ENCODE measurements at regions not wholly inside any gene's neighbourhood (a gene's known extent, or its start where the extent isn't known, plus 50 kb on each side); places are given as distances from the start of the nearest gene placed in this dataset.
"Not testable (repeated sequence)": the region's sequence is repeated elsewhere in the genome, so short reads cannot be mapped to it uniquely, and the experiment has no call there.

GRCh38 chr4:100340512-100341485 is 150.5 kb upstream of the DDIT4L start:
- 83% methylated on average over 2 of the region's 4 CpGs for WGBS (ENCODE audit: insufficient coverage)

GRCh38 chr4:100339870-100340269 is 149.6 kb upstream of the DDIT4L start:
- peaks cover 3 to 9% (median 4%) of the 10 kb centered on the region in 3 donors for H3K9me3 Mint-ChIP-seq
- Histone ChIP-seq H3K4me3 (ENCODE audit: control insufficient read depth in 1 of 2, extremely low read depth in 1 of 2, low read length in 1 of 2) (no peak overlapping the region), H3K27me3 (replicated peaks in 1 of 2; ENCODE audit: control insufficient read depth in 2 of 2, extremely low read depth in 1 of 2, insufficient read depth in 2 of 2, low read length in 1 of 2) (no peaks in the 10 kb centered on the region), H3K4me1 (ENCODE audit: control insufficient read depth in 1 of 2, extremely low read depth in 1 of 2, insufficient read depth in 2 of 2, low read length in 2 of 2) (no peaks in the 10 kb centered on the region), H3K27ac (ENCODE audit: low read length) (no peak overlapping the region), H3K36me3 (ENCODE audit: control insufficient read depth in 2 of 2, extremely low read depth in 1 of 2, insufficient read depth in 1 of 2, low read length in 1 of 2) (no peaks in the 10 kb centered on the region), H3K9me3 (no peaks in the 10 kb centered on the region)
- ChIA-PET CTCF (no interaction called here), POLR2A (no interaction called here)
- no peak overlapping the region for H3K27ac Mint-ChIP-seq
- no peaks in the 10 kb centered on the region for H3K4me1 Mint-ChIP-seq
- WGBS (ENCODE audit: insufficient coverage) = 50% methylated on average over 1 of the region's 4 CpGs
- H3K4me3 Mint-ChIP-seq = no peak overlapping the region
- no peaks in the 10 kb centered on the region for H3K27me3 Mint-ChIP-seq
- ATAC-seq (replicated peaks in 1 of 4) (no peak), DNase-seq (no peak)
- H3K36me3 Mint-ChIP-seq = no peaks in the 10 kb centered on the region

More at GRCh38 chr4:100340512-100341485, 150.5 kb upstream of the DDIT4L start:
- CTCF ChIA-PET = no interaction called here
- Histone ChIP-seq H3K4me1 (ENCODE audit: control insufficient read depth in 1 of 2, extremely low read depth in 1 of 2, insufficient read depth in 2 of 2, low read length in 2 of 2) (no peaks in the 10 kb centered on the region), H3K4me3 (ENCODE audit: control insufficient read depth in 1 of 2, extremely low read depth in 1 of 2, low read length in 1 of 2) (no peak overlapping the region), H3K9me3 (no peaks in the 10 kb centered on the region), H3K36me3 (ENCODE audit: control insufficient read depth in 2 of 2, extremely low read depth in 1 of 2, insufficient read depth in 1 of 2, low read length in 1 of 2) (no peaks in the 10 kb centered on the region), H3K27me3 (replicated peaks in 1 of 2; ENCODE audit: control insufficient read depth in 2 of 2, extremely low read depth in 1 of 2, insufficient read depth in 2 of 2, low read length in 1 of 2) (no peaks in the 10 kb centered on the region), H3K27ac (ENCODE audit: low read length) (no peak overlapping the region)
- POLR2A ChIA-PET = no interaction called here
- DNase-seq (no peak), ATAC-seq (replicated peaks in 1 of 4) (no peak)
- Mint-ChIP-seq H3K4me3 (no peak overlapping the region), H3K27ac (no peak overlapping the region), H3K4me1 (no peaks in the 10 kb centered on the region), H3K36me3 (no peaks in the 10 kb centered on the region), H3K9me3 (peaks cover 0 to 3% (median 3%) of the 10 kb centered on the region in 3 donors), H3K27me3 (no peaks in the 10 kb centered on the region)

- DNase-seq; H3K4me1 ChIP-seq (ENCODE audit: control insufficient read depth in 1 of 2, extremely low read depth in 1 of 2, insufficient read depth in 2 of 2, low read length in 2 of 2); H3K9me3 ChIP-seq; H3K27ac ChIP-seq (ENCODE audit: low read length); H3K4me1 Mint-ChIP-seq; ATAC-seq (replicated peaks in 1 of 4); POLR2A ChIA-PET; H3K27ac Mint-ChIP-seq; H3K4me3 ChIP-seq (ENCODE audit: control insufficient read depth in 1 of 2, extremely low read depth in 1 of 2, low read length in 1 of 2); H3K36me3 ChIP-seq (ENCODE audit: control insufficient read depth in 2 of 2, extremely low read depth in 1 of 2, insufficient read depth in 1 of 2, low read length in 1 of 2); H3K36me3 Mint-ChIP-seq; H3K4me3 Mint-ChIP-seq; CTCF ChIA-PET: not testable (repeated sequence)
- 100% methylated on average over 1 of the region's 2 CpGs for WGBS (ENCODE audit: insufficient coverage)
- peaks cover 0 to 15% of the 10 kb centered on the region in 2 experiments for H3K27me3 ChIP-seq (replicated peaks in 1 of 2; ENCODE audit: control insufficient read depth in 2 of 2, extremely low read depth in 1 of 2, insufficient read depth in 2 of 2, low read length in 1 of 2)
- H3K9me3 Mint-ChIP-seq = peaks cover 16 to 33% (median 22%) of the 10 kb centered on the region in 3 donors
- H3K27me3 Mint-ChIP-seq = peaks cover 9 to 18% of the 10 kb centered on the region in 2 donors
These were observed 143.2 kb upstream of the DDIT4L start for GRCh38 chr4:100333491-100333890.

GRCh38 chr4:100317032-100317864 is 127.0 kb upstream of the DDIT4L start:
- ATAC-seq (replicated peaks in 1 of 4) (no peak), DNase-seq (no peak)
- Mint-ChIP-seq H3K4me3 (no peak overlapping the region), H3K9me3 (peaks cover 0 to 4% (median 2%) of the 10 kb centered on the region in 3 donors), H3K36me3 (no peaks in the 10 kb centered on the region), H3K27ac (no peak overlapping the region), H3K27me3 (peaks cover 3 to 7% of the 10 kb centered on the region in 2 donors), H3K4me1 (no peaks in the 10 kb centered on the region)
- Histone ChIP-seq H3K9me3 (no peaks in the 10 kb centered on the region), H3K27me3 (replicated peaks in 1 of 2; ENCODE audit: control insufficient read depth in 2 of 2, extremely low read depth in 1 of 2, insufficient read depth in 2 of 2, low read length in 1 of 2) (no peaks in the 10 kb centered on the region), H3K4me3 (ENCODE audit: control insufficient read depth in 1 of 2, extremely low read depth in 1 of 2, low read length in 1 of 2) (no peak overlapping the region), H3K27ac (ENCODE audit: low read length) (no peak overlapping the region), H3K4me1 (ENCODE audit: control insufficient read depth in 1 of 2, extremely low read depth in 1 of 2, insufficient read depth in 2 of 2, low read length in 2 of 2) (no peaks in the 10 kb centered on the region), H3K36me3 (ENCODE audit: control insufficient read depth in 2 of 2, extremely low read depth in 1 of 2, insufficient read depth in 1 of 2, low read length in 1 of 2) (no peaks in the 10 kb centered on the region)
- CTCF ChIA-PET = no interaction called here
- POLR2A ChIA-PET = no interaction called here
- 0% methylated on average over 1 of the region's 7 CpGs for WGBS (ENCODE audit: insufficient coverage)

GRCh38 chr4:100314057-100314456 is 123.8 kb upstream of the DDIT4L start:
- Mint-ChIP-seq H3K27me3 (peaks cover 3 to 7% of the 10 kb centered on the region in 2 donors), H3K27ac (no peak overlapping the region), H3K4me3 (no peak overlapping the region), H3K9me3 (no peaks in the 10 kb centered on the region), H3K36me3 (no peaks in the 10 kb centered on the region), H3K4me1 (no peaks in the 10 kb centered on the region)
- POLR2A ChIA-PET = interaction anchor here in 1 of 2 donors (0.5 kb wide), 1 partner anchor 199 kb away, joined by 5 read pairs; no protein-coding TSS in a partner anchor
- no peak for ATAC-seq (replicated peaks in 1 of 4)
- no peaks in the 10 kb centered on the region for H3K4me1 ChIP-seq (ENCODE audit: control insufficient read depth in 1 of 2, extremely low read depth in 1 of 2, insufficient read depth in 2 of 2, low read length in 2 of 2)
- WGBS (ENCODE audit: insufficient coverage) = 100% methylated on average over 2 of the region's 2 CpGs
- no peak for DNase-seq
- H3K27me3 ChIP-seq (replicated peaks in 1 of 2; ENCODE audit: control insufficient read depth in 2 of 2, extremely low read depth in 1 of 2, insufficient read depth in 2 of 2, low read length in 1 of 2) = peaks cover 0 to 3% of the 10 kb centered on the region in 2 experiments
- CTCF ChIA-PET = no interaction called here
- H3K9me3 ChIP-seq = no peaks in the 10 kb centered on the region
- H3K4me3 ChIP-seq (ENCODE audit: control insufficient read depth in 1 of 2, extremely low read depth in 1 of 2, low read length in 1 of 2) = no peak overlapping the region
- no peaks in the 10 kb centered on the region for H3K36me3 ChIP-seq (ENCODE audit: control insufficient read depth in 2 of 2, extremely low read depth in 1 of 2, insufficient read depth in 1 of 2, low read length in 1 of 2)
- H3K27ac ChIP-seq (ENCODE audit: low read length) = no peak overlapping the region

- POLR2A ChIA-PET = no interaction called here
- H3K4me1 ChIP-seq (ENCODE audit: control insufficient read depth in 1 of 2, extremely low read depth in 1 of 2, insufficient read depth in 2 of 2, low read length in 2 of 2) = no peaks in the 10 kb centered on the region
- H3K9me3 Mint-ChIP-seq = no peaks in the 10 kb centered on the region
- H3K4me1 Mint-ChIP-seq = no peaks in the 10 kb centered on the region
- no peak overlapping the region for H3K27ac Mint-ChIP-seq
- no peak overlapping the region for H3K4me3 ChIP-seq (ENCODE audit: control insufficient read depth in 1 of 2, extremely low read depth in 1 of 2, low read length in 1 of 2)
- H3K4me3 Mint-ChIP-seq = no peak overlapping the region
- no peak overlapping the region for H3K27ac ChIP-seq (ENCODE audit: low read length)
- no peaks in the 10 kb centered on the region for H3K36me3 Mint-ChIP-seq
- H3K36me3 ChIP-seq (ENCODE audit: control insufficient read depth in 2 of 2, extremely low read depth in 1 of 2, insufficient read depth in 1 of 2, low read length in 1 of 2) = no peaks in the 10 kb centered on the region
- ATAC-seq (replicated peaks in 1 of 4) = no peak
- H3K9me3 ChIP-seq = no peaks in the 10 kb centered on the region
- H3K27me3 ChIP-seq (replicated peaks in 1 of 2; ENCODE audit: control insufficient read depth in 2 of 2, extremely low read depth in 1 of 2, insufficient read depth in 2 of 2, low read length in 1 of 2) = peaks cover 0 to 3% of the 10 kb centered on the region in 2 experiments
- WGBS (ENCODE audit: insufficient coverage) = no CpG with 5 or more reads among the region's 2 CpGs
- CTCF ChIA-PET = no interaction called here
- H3K27me3 Mint-ChIP-seq = peaks cover 3 to 7% of the 10 kb centered on the region in 2 donors
- no peak for DNase-seq
These were observed 122.5 kb upstream of the DDIT4L start for GRCh38 chr4:100312615-100313350.

Data from T-cell (primary cell).